ENCODE measurements at regions not wholly inside any gene's neighbourhood (a gene's known extent, or its start where the extent isn't known, plus 50 kb on each side); places are given as distances from the start of the nearest gene placed in this dataset.
"Not testable (repeated sequence)": the region's sequence is repeated elsewhere in the genome, so short reads cannot be mapped to it uniquely, and the experiment has no call there.

DNA sequence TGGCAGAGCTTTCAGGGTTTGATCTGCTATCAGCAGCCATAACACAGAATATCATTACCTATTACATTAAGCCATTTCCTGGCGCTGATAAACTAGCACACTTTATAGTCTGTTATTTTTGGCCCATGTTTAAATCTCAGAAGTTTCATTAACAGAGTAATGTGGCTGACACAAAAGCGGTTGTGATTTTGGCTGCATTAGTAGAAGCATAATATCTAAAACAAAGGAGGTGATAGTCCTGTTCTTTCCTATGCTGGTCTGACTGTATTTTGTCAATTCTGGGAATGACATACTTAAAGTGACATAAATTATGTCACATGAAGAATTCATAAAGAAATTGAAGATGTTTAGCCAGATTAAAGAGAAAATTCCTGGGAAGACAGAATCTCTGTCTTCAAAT lies 151.3 kb upstream of the KCND3 start:
- no peaks in the 10 kb centered on the region for H3K4me1 Mint-ChIP-seq (ENCODE audit: low read depth)
- no peak overlapping the region for H3K4me3 Mint-ChIP-seq
- no peak overlapping the region for H3K27ac Mint-ChIP-seq
- H3K27me3 Mint-ChIP-seq (ENCODE audit: low read depth): no peaks in the 10 kb centered on the region
- no peaks in the 10 kb centered on the region for H3K9me3 Mint-ChIP-seq
- H3K36me3 Mint-ChIP-seq (ENCODE audit: low read depth): no peaks in the 10 kb centered on the region

DNA sequence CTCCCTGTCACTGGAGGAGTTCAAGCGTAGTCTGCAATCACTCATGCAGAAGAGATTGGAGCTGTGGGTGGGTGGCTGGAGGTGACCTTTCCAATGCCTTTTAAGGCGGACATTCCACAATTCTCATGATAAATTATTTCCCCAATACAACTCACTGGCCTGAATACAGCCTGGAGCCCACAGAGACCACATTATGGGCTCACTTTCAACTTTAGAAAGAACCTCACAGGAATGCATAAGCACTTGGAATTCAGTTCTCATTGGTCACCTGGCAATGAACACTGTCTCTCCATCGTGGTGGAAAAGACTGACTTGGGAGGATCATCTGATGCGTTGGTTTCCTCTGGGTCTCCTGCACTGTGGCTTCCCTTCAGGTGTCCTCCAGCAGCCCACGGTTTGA lies 151.8 kb upstream of the KCND3 start:
- no peaks in the 10 kb centered on the region for H3K36me3 Mint-ChIP-seq (ENCODE audit: low read depth)
- no peak overlapping the region for H3K4me3 Mint-ChIP-seq
- no peaks in the 10 kb centered on the region for H3K4me1 Mint-ChIP-seq (ENCODE audit: low read depth)
- H3K27ac Mint-ChIP-seq: no peak overlapping the region
- no peaks in the 10 kb centered on the region for H3K9me3 Mint-ChIP-seq
- no peaks in the 10 kb centered on the region for H3K27me3 Mint-ChIP-seq (ENCODE audit: low read depth)

DNA sequence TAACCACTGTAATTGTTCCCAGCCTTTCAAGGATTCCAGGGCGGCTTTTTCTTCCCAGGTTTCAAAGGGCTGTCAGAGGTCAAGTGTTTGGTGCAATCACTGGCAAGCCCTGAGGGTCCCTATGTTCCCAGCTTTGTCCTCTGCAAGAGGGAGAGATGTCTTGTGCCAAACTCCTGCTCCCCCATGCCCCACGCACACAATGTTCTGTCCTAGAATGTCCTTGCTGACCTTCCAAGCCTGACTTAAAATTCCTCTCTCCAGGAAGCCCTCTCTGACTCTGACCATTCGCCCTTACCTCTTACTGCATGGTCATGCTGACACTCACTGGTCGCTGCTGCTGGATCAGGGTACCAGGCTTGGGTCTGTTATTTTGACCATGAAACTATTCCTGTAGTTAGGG lies 152.5 kb upstream of the KCND3 start:
- no peak overlapping the region for H3K27ac Mint-ChIP-seq
- H3K4me3 Mint-ChIP-seq: no peak overlapping the region
- H3K4me1 Mint-ChIP-seq (ENCODE audit: low read depth): no peaks in the 10 kb centered on the region
- H3K27me3 Mint-ChIP-seq (ENCODE audit: low read depth): no peaks in the 10 kb centered on the region
- no peaks in the 10 kb centered on the region for H3K9me3 Mint-ChIP-seq
- H3K36me3 Mint-ChIP-seq (ENCODE audit: low read depth): no peaks in the 10 kb centered on the region

- no peaks in the 10 kb centered on the region for H3K4me1 Mint-ChIP-seq (ENCODE audit: low read depth)
- H3K27ac Mint-ChIP-seq: no peak overlapping the region
- H3K27me3 Mint-ChIP-seq (ENCODE audit: low read depth): no peaks in the 10 kb centered on the region
- H3K4me3 Mint-ChIP-seq: no peak overlapping the region
- no peaks in the 10 kb centered on the region for H3K36me3 Mint-ChIP-seq (ENCODE audit: low read depth)
- H3K9me3 Mint-ChIP-seq: peaks cover 12% of the 10 kb centered on the region
These were observed 154.5 kb upstream of the KCND3 start for GRCh38 chr1:112143871-112144441.

- no peaks in the 10 kb centered on the region for H3K27me3 Mint-ChIP-seq (ENCODE audit: low read depth)
- no peaks in the 10 kb centered on the region for H3K4me1 Mint-ChIP-seq (ENCODE audit: low read depth)
- H3K36me3 Mint-ChIP-seq (ENCODE audit: low read depth): no peaks in the 10 kb centered on the region
- H3K27ac Mint-ChIP-seq: no peak overlapping the region
- H3K9me3 Mint-ChIP-seq: peaks cover 14% of the 10 kb centered on the region
- H3K4me3 Mint-ChIP-seq: no peak overlapping the region
These were observed 155.4 kb upstream of the KCND3 start for GRCh38 chr1:112144733-112145426.

GRCh38 chr1:112146201-112146715 lies 156.8 kb upstream of the KCND3 start:
- Mint-ChIP-seq H3K27ac (no peak overlapping the region), H3K27me3 (ENCODE audit: low read depth) (no peaks in the 10 kb centered on the region), H3K4me3 (no peak overlapping the region), H3K4me1 (ENCODE audit: low read depth) (no peaks in the 10 kb centered on the region), H3K9me3 (peaks cover 25% of the 10 kb centered on the region), H3K36me3 (ENCODE audit: low read depth) (peaks cover 1% of the 10 kb centered on the region)

DNA sequence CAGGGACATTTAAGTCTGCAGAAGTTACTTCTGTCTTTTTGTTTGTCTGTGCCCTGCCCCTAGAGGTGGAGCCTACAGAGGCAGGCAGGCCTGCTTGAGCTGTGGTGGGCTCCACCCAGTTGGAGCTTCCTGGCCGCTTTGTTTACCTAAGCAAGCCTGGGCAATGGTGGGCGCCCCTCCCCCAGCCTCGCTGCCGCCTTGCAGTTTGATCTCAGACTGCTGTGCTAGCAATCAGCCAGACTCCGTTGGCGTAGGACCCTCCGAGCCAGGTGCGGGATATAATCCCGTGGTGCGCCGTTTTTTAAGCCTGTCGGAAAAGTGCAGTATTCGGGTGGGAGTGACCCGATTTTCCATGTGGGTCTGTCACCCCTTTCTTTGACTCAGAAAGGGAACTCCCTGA lies 170.7 kb upstream of the KCND3 start:
- not testable (repeated sequence) for H3K27ac Mint-ChIP-seq; H3K4me3 Mint-ChIP-seq; H3K36me3 Mint-ChIP-seq (ENCODE audit: low read depth); H3K4me1 Mint-ChIP-seq (ENCODE audit: low read depth); H3K27me3 Mint-ChIP-seq (ENCODE audit: low read depth); H3K9me3 Mint-ChIP-seq

GRCh38 chr1:112165375-112165774 lies 175.9 kb upstream of the KCND3 start:
- Mint-ChIP-seq H3K27ac (no peak overlapping the region), H3K36me3 (ENCODE audit: low read depth) (no peaks in the 10 kb centered on the region), H3K4me1 (ENCODE audit: low read depth) (no peaks in the 10 kb centered on the region), H3K9me3 (peaks cover 5% of the 10 kb centered on the region), H3K4me3 (no peak overlapping the region), H3K27me3 (ENCODE audit: low read depth) (peaks cover 4% of the 10 kb centered on the region)

DNA sequence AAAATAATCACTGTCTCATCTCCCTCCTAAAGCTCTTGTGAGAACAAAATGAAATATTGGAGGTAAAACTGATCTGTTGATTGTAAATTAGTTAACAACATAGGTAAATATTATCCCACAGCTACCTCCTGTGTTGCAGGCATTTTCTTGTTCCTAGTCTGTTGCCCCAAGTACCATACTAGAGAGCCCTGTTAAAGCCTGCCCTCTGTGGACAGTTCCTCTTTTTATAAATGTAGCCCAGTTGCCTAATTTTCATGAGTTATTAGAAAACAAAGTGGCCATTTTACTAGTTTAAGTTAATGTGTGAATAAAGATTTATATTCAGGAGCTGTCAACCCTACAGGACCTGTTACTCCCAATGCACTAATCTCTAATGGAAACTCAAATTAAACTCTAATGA lies 180.0 kb upstream of the KCND3 start:
- Mint-ChIP-seq H3K36me3 (ENCODE audit: low read depth) (no peaks in the 10 kb centered on the region), H3K27ac (no peak overlapping the region), H3K9me3 (no peaks in the 10 kb centered on the region), H3K4me3 (no peak overlapping the region), H3K27me3 (ENCODE audit: low read depth) (no peaks in the 10 kb centered on the region), H3K4me1 (ENCODE audit: low read depth) (no peaks in the 10 kb centered on the region)

GRCh38 chr1:112172294-112172882 lies 182.9 kb upstream of the KCND3 start:
- H3K27me3 Mint-ChIP-seq (ENCODE audit: low read depth): no peaks in the 10 kb centered on the region
- no peaks in the 10 kb centered on the region for H3K4me1 Mint-ChIP-seq (ENCODE audit: low read depth)
- no peak overlapping the region for H3K4me3 Mint-ChIP-seq
- no peak overlapping the region for H3K27ac Mint-ChIP-seq
- no peaks in the 10 kb centered on the region for H3K36me3 Mint-ChIP-seq (ENCODE audit: low read depth)
- H3K9me3 Mint-ChIP-seq: no peaks in the 10 kb centered on the region

DNA sequence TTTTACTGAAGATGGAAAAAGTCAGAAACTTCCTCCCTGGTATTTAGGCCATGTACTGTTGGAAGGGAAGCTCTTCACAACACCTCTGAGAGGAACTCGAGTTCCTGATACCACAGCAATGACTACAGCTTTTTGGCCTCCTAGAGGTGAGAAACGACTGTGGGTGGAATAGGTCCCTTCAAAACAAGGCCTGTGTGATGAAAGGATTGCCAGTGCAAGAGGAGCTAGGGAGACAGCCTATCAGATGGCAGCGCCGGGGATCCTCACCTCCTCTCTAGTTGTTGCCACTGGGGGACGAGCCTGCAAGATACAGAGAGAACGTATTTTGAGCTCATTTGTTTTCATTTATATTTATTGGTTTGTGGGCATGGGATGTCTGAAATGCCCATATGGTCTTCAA lies 187.8 kb upstream of the KCND3 start:
- Mint-ChIP-seq H3K9me3 (no peaks in the 10 kb centered on the region), H3K4me1 (ENCODE audit: low read depth) (no peaks in the 10 kb centered on the region), H3K27ac (no peak overlapping the region), H3K27me3 (ENCODE audit: low read depth) (no peaks in the 10 kb centered on the region), H3K4me3 (no peak overlapping the region), H3K36me3 (ENCODE audit: low read depth) (no peaks in the 10 kb centered on the region)

DNA sequence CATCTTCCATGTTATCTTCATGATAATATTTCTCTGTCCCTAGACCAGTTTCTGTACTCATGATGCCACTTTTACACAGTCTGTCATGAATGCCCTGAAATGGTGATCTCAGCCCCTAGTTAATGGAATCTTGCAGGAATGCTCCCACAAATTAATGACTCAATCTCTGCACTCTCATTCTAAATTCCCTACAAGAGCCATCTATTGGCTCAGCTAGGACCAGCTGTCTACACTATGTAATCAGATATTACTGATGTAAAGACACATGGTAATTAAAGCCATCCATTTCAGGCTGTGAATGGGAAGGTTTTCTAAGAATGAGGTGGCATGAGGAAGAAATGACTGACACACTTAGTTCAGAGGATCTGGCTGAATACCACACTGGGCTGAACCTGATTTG lies 199.1 kb upstream of the KCND3 start:
- Mint-ChIP-seq H3K9me3 (no peaks in the 10 kb centered on the region), H3K27me3 (ENCODE audit: low read depth) (no peaks in the 10 kb centered on the region), H3K36me3 (ENCODE audit: low read depth) (no peaks in the 10 kb centered on the region), H3K27ac (no peak overlapping the region), H3K4me3 (no peak overlapping the region), H3K4me1 (ENCODE audit: low read depth) (no peaks in the 10 kb centered on the region)

- Mint-ChIP-seq H3K4me1 (ENCODE audit: low read depth) (no peaks in the 10 kb centered on the region), H3K36me3 (ENCODE audit: low read depth) (no peaks in the 10 kb centered on the region), H3K9me3 (no peaks in the 10 kb centered on the region), H3K27ac (no peak overlapping the region), H3K4me3 (no peak overlapping the region), H3K27me3 (ENCODE audit: low read depth) (no peaks in the 10 kb centered on the region)
These were observed 199.9 kb upstream of the CTTNBP2NL start for GRCh38 chr1:112196008-112196588.

DNA sequence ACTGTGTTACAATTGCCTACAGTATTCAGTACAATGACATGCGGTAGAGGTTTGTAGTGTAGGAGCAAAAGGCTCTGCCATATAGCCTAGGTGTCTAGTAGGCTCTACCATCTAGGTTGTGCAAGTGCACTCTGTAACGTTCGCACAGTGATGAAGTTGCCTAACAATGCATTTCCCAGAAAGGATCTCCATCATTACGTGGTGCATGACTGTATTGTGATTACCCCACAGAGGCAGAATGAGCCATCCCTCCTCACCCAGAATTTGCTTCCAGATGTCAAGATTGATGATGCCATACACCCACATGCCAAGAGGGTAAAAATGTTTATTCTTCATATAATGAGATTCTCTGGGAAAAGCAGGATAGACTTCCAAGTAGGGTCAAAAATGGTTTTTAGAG lies 199.3 kb upstream of the CTTNBP2NL start:
- no peaks in the 10 kb centered on the region for H3K9me3 Mint-ChIP-seq
- H3K27me3 Mint-ChIP-seq (ENCODE audit: low read depth): no peaks in the 10 kb centered on the region
- H3K36me3 Mint-ChIP-seq (ENCODE audit: low read depth): no peaks in the 10 kb centered on the region
- no peak overlapping the region for H3K4me3 Mint-ChIP-seq
- no peaks in the 10 kb centered on the region for H3K4me1 Mint-ChIP-seq (ENCODE audit: low read depth)
- H3K27ac Mint-ChIP-seq: no peak overlapping the region

- Mint-ChIP-seq H3K27me3 (ENCODE audit: low read depth) (no peaks in the 10 kb centered on the region), H3K4me1 (ENCODE audit: low read depth) (no peaks in the 10 kb centered on the region), H3K9me3 (no peaks in the 10 kb centered on the region), H3K27ac (no peak overlapping the region), H3K36me3 (ENCODE audit: low read depth) (no peaks in the 10 kb centered on the region), H3K4me3 (no peak overlapping the region)
These were observed 186.5 kb upstream of the CTTNBP2NL start for GRCh38 chr1:112209493-112209892.

Data from T-helper 1 cell treated with Interleukin-12 subunit alpha and Interleukin-12 subunit beta and Interleukin-4 antibody, amounts not matched to agents 30 μg/mL and 1 μg/mL, for 36 hours (primary cell).